Endothelial cell of umbilical vein (primary cell): ENCODE measurements at regions not wholly inside any gene's neighbourhood (a gene's known extent, or its start where the extent isn't known, plus 50 kb on each side); places are given as distances from the start of the nearest gene placed in this dataset.

Experiments
- BruUV-seq: library from RNA; stranded (reverse); fragments of 400-500 nt; replicated peaks from 2 replicates; lab custom pipeline; 2021; lab: Mats Ljungman, UMichigan
- CTCF ChIA-PET: fragments of 300-600, 350-600 bp; sonication (Branson Sonifier 250); formaldehyde crosslinking; loops from one replicate; lab custom pipeline; 2021; ENCODE audit warnings: antibody characterized with exemption, inconsistent platforms; lab: Charles Lee
- POLR2A ChIA-PET: fragments of 300-600, 350-600 bp; sonication (Branson Sonifier 250); formaldehyde crosslinking; loops from one replicate; lab custom pipeline; 2021; ENCODE audit warnings: antibody characterized with exemption, inconsistent platforms; lab: Charles Lee
- DNase-seq: peaks from one replicate; pipeline ENCODE4 v3.0.0-alpha.2; 2011; ENCODE audit warnings: low read depth, low spot score
- FAIRE-seq: peaks from 2 replicates; lab custom pipeline; 2011; peaks lifted over from hg19 to GRCh38; lab: Jason Lieb, UNC
- H2AFZ ChIP-seq: 2 replicates; pipeline ENCODE4 v1.6.0; 2012; ENCODE audit warnings: low read depth, low read length, control low read depth, inconsistent platforms
- H3K27ac ChIP-seq: 2 replicates; pipeline ENCODE4 v1.5.1; 2011; ENCODE audit warnings: low read depth, mild to moderate bottlenecking, control low read depth, low read length, moderate library complexity; ENCODE audit not compliant: insufficient read depth
- H3K27me3 ChIP-seq, 2 experiments: 2 replicates each; pipeline versions ENCODE4 v1.6.0 to v1.6.1; 2011; ENCODE audit warnings: low read length in 2 of 2, mixed read lengths in 1 of 2; ENCODE audit not compliant: control insufficient read depth in 2 of 2, insufficient read depth in 2 of 2
- H3K36me3 ChIP-seq, 2 experiments: 2 replicates in 1 of 2; 3 replicates in 1 of 2; pipeline ENCODE4 v1.5.1; 2011; ENCODE audit warnings: low read length in 2 of 2, mild to moderate bottlenecking in 1 of 2, moderate library complexity in 1 of 2; ENCODE audit not compliant: control insufficient read depth in 2 of 2, insufficient read depth in 2 of 2; ENCODE audit errors: extremely low read depth in 1 of 2
- H3K4me1 ChIP-seq: 3 replicates; pipeline ENCODE4 v1.5.1; 2011; ENCODE audit warnings: mild to moderate bottlenecking, low read length; ENCODE audit not compliant: control insufficient read depth, insufficient read depth; ENCODE audit errors: extremely low read depth
- H3K4me2 ChIP-seq: 2 replicates; pipeline ENCODE4 v1.6.1; 2011; ENCODE audit warnings: low read length, control low read depth, mixed read lengths; ENCODE audit not compliant: insufficient read depth
- H3K4me3 ChIP-seq, 3 experiments: fragments of 200-600 bp in 1 of 3; sonication (generic), shearing (Covaris generic) in 1 of 3; replicated peaks in 1 of 3; 2 replicates each; pipeline ENCODE4 v1.5.1; 2011 to 2016; ENCODE audit warnings: control low read depth in 3 of 3, low read length in 3 of 3, mild to moderate bottlenecking in 2 of 3, inconsistent platforms in 1 of 3, low read depth in 1 of 3, moderate library complexity in 1 of 3; ENCODE audit not compliant: insufficient read depth in 1 of 3
- H3K79me2 ChIP-seq: 2 replicates; pipeline ENCODE4 v1.6.0; 2012; ENCODE audit warnings: low read length, inconsistent platforms; ENCODE audit not compliant: control insufficient read depth, insufficient read depth
- H3K9ac ChIP-seq: replicated peaks from 2 replicates; pipeline ENCODE3; 2011; ENCODE audit warnings: low read length, control low read depth; ENCODE audit not compliant: insufficient read depth; ENCODE audit errors: extremely low read depth
- H3K9me1 ChIP-seq: replicated peaks from 3 replicates; pipeline ENCODE4 v1.6.0; 2011; ENCODE audit warnings: mild to moderate bottlenecking, low read length; ENCODE audit not compliant: control insufficient read depth, insufficient read depth; ENCODE audit errors: extremely low read depth
- H3K9me3 ChIP-seq: replicated peaks from 2 replicates; pipeline ENCODE4 v1.5.1; 2012; ENCODE audit warnings: low read length, inconsistent platforms; ENCODE audit not compliant: control insufficient read depth, insufficient read depth
- H4K20me1 ChIP-seq: replicated peaks from 2 replicates; pipeline ENCODE3; 2011; ENCODE audit warnings: mild to moderate bottlenecking, low read length; ENCODE audit not compliant: control insufficient read depth, insufficient read depth; ENCODE audit errors: extremely low read depth
- CTCF ChIP-seq, 2 donors: IDR thresholded peaks; 1 replicate in 1 of 2; 2 replicates in 1 of 2; pipeline ENCODE4 v1.5.1; 2011; ENCODE audit warnings: low read length in 2 of 2, mild to moderate bottlenecking in 2 of 2, moderate library complexity in 2 of 2, control low read depth in 1 of 2, inconsistent platforms in 1 of 2, low read depth in 1 of 2; ENCODE audit not compliant: insufficient read depth in 1 of 2; ENCODE audit errors: extremely low read depth in 1 of 2
- EZH2 ChIP-seq: IDR thresholded peaks from 2 replicates; pipeline ENCODE4 v1.6.1; 2012; ENCODE audit warnings: borderline replicate concordance, low read depth, mild to moderate bottlenecking, moderate library complexity, low read length, inconsistent platforms; ENCODE audit not compliant: severe bottlenecking
- FOS ChIP-seq: IDR thresholded peaks from 2 replicates; pipeline ENCODE4 v1.6.1; 2011; ENCODE audit warnings: mild to moderate bottlenecking, low read length, moderate library complexity, borderline replicate concordance; ENCODE audit not compliant: insufficient read depth
- GATA2 ChIP-seq: IDR thresholded peaks from 2 replicates; pipeline ENCODE4 v1.7.0; 2011; ENCODE audit warnings: low read depth, mild to moderate bottlenecking, moderate library complexity, mixed read lengths, low read length; ENCODE audit not compliant: insufficient read length, insufficient read depth
- JUN ChIP-seq: IDR thresholded peaks from 2 replicates; pipeline ENCODE4 v1.6.1; 2011; ENCODE audit warnings: borderline replicate concordance, low read depth; ENCODE audit not compliant: insufficient read length, insufficient read depth
- MYC ChIP-seq: IDR thresholded peaks from one replicate; pipeline ENCODE4 v1.6.1; 2011; ENCODE audit warnings: mild to moderate bottlenecking, low read depth, low read length
- POLR2A ChIP-seq: IDR thresholded peaks from 2 replicates; pipeline ENCODE4 v1.6.1; 2012; ENCODE audit warnings: low read depth, mild to moderate bottlenecking, control low read depth, low read length
- POLR2AphosphoS5 ChIP-seq: IDR thresholded peaks from 2 replicates; pipeline ENCODE4 v1.6.1; 2012; ENCODE audit warnings: low read depth, mild to moderate bottlenecking, control low read depth, low read length, moderate library complexity; ENCODE audit not compliant: insufficient read depth
- dilution Hi-C: fragments of 300-500 bp; cut with MboI; formaldehyde crosslinking; loops from one replicate; pipeline ENCODE4 v1.15.0; 2019; ENCODE audit warnings: low sequenced_read_pairs; ENCODE audit not compliant: extremely low pct_ligation_motif_present
- intact Hi-C: fragments of 100-400 bp; cut with micrococcal nuclease; formaldehyde crosslinking; loops from one replicate; pipeline ENCODE4 v1.10.0; 2022
- TF ChIP-seq, protein P1 (sequence below): IDR thresholded peaks from 2 replicates; pipeline ENCODE4 v1.6.1; 2011; ENCODE audit not compliant: insufficient read depth, insufficient read length

- H3K9ac ChIP-seq, result no peak overlapping the region
- BruUV-seq, result no TSS peak
- CTCF ChIA-PET, result no interaction called here
- DNase-seq (no peak), FAIRE-seq (no peak)
- H4K20me1 ChIP-seq, result no peaks in the 10 kb centered on the region
- no peaks in the 10 kb centered on the region for H3K9me3 ChIP-seq
- TF ChIP-seq JUN, result no peak
- TF ChIP-seq MYC, result no peak
- TF ChIP-seq POLR2AphosphoS5, result no peak
- no peak for TF ChIP-seq EZH2
- TF ChIP-seq FOS, result no peak
- TF ChIP-seq, protein P1, sequence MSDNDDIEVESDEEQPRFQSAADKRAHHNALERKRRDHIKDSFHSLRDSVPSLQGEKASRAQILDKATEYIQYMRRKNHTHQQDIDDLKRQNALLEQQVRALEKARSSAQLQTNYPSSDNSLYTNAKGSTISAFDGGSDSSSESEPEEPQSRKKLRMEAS, result no peak
- TF ChIP-seq GATA2, result no peak
- no peak for TF ChIP-seq POLR2A
- no peak for TF ChIP-seq CTCF (IDR thresholded peaks at IDR 0.05; ENCODE audit: extremely low read depth in 1 of 2, insufficient read depth in 1 of 2, low read depth in 1 of 2, low read length in 2 of 2)
- H3K79me2 ChIP-seq, result no peaks in the 10 kb centered on the region
- no peaks in the 10 kb centered on the region for H3K27me3 ChIP-seq
- intact Hi-C loops, result no loop called here
- no peak overlapping the region for H2AFZ ChIP-seq
- H3K36me3 ChIP-seq, result no peaks in the 10 kb centered on the region
- H3K4me3 ChIP-seq, result no peak overlapping the region
- H3K27ac ChIP-seq, result no peak overlapping the region
- no peaks in the 10 kb centered on the region for H3K9me1 ChIP-seq
- POLR2A ChIA-PET, result no interaction called here
- H3K4me1 ChIP-seq, result no peaks in the 10 kb centered on the region
- dilution Hi-C loops, result no loop called here
- H3K4me2 ChIP-seq, result no peak overlapping the region
Measured at GRCh38 chr11:109236696-109237095, 185.3 kb upstream of the C11orf87 start.
